ENCODE measurements at regions not wholly inside any gene's neighbourhood (a gene's known extent, or its start where the extent isn't known, plus 50 kb on each side); places are given as distances from the start of the nearest gene placed in this dataset.

GRCh38 chr2:79393107-79393685, 119.7 kb upstream of the CTNNA2 start:
- no peak for TF ChIP-seq CTCF (IDR thresholded peaks at IDR 0.05 in 8 of 11, conservative IDR thresholded peaks at IDR 0.05 in 3 of 11)
- TF ChIP-seq POLR2A (IDR thresholded peaks at IDR 0.05): no peak
- no peak for TF ChIP-seq POLR2AphosphoS5 (IDR thresholded peaks at IDR 0.05)
